OCI-LY1 (cell line): ENCODE measurements at regions not wholly inside any gene's neighbourhood (a gene's known extent, or its start where the extent isn't known, plus 50 kb on each side); places are given as distances from the start of the nearest gene placed in this dataset.

ENCODE experiments used
- H2AFZ ChIP-seq: fragments of 200-600 bp; sonication (generic), shearing (Covaris generic); 2 replicates; pipeline ENCODE4 v1.6.0; 2014; ENCODE audit warnings: antibody characterized with exemption, mild to moderate bottlenecking, low read length
- H3F3A ChIP-seq: fragments of 200-600 bp; sonication (generic), shearing (Covaris generic); 2 replicates; pipeline ENCODE4 v1.6.0; 2014; ENCODE audit warnings: mild to moderate bottlenecking, antibody characterized with exemption, low read length, moderate library complexity; ENCODE audit not compliant: insufficient read depth
- H3K27ac ChIP-seq: fragments of 200-600 bp; sonication (generic); 2 replicates; pipeline ENCODE4 v1.5.1; 2014; ENCODE audit warnings: low read length, mixed run types, mild to moderate bottlenecking, low read depth; ENCODE audit not compliant: poor library complexity, severe bottlenecking
- H3K27me3 ChIP-seq: fragments of 200-600 bp; sonication (generic); 2 replicates; pipeline ENCODE4 v1.6.0; 2014; ENCODE audit warnings: antibody characterized with exemption, mild to moderate bottlenecking, low read length, moderate library complexity; ENCODE audit not compliant: insufficient read depth
- H3K36me3 ChIP-seq: fragments of 200-600 bp; sonication (generic); 2 replicates; pipeline ENCODE4 v1.6.1; 2014; ENCODE audit warnings: mild to moderate bottlenecking, antibody characterized with exemption, low read length, moderate library complexity, mixed read lengths; ENCODE audit not compliant: insufficient read depth
- H3K4me1 ChIP-seq: fragments of 200-600 bp; sonication (generic); 2 replicates; pipeline ENCODE4 v1.5.1; 2014; ENCODE audit warnings: mild to moderate bottlenecking, low read length, moderate library complexity; ENCODE audit not compliant: insufficient read depth, severe bottlenecking
- H3K4me2 ChIP-seq: fragments of 200-600 bp; sonication (generic), shearing (Covaris generic); 2 replicates; pipeline ENCODE4 v1.6.1; 2014; ENCODE audit warnings: low read length
- H3K4me3 ChIP-seq: fragments of 200-600 bp; sonication (generic); 2 replicates; pipeline ENCODE4 v1.5.1; 2014; ENCODE audit warnings: low read length, low read depth, mild to moderate bottlenecking, mixed read lengths; ENCODE audit not compliant: poor library complexity, severe bottlenecking
- H3K79me2 ChIP-seq: fragments of 200-600 bp; shearing (Covaris generic); 2 replicates; pipeline ENCODE4 v1.6.1; 2016; ENCODE audit warnings: mixed run types, low read length, mixed read lengths; ENCODE audit not compliant: insufficient read depth
- H3K9ac ChIP-seq: fragments of 200-600 bp; sonication (generic), shearing (Covaris generic); 2 replicates; pipeline ENCODE4 v1.6.1; 2014; ENCODE audit warnings: mild to moderate bottlenecking, low read length, mixed read lengths
- H3K9me2 ChIP-seq: fragments of 200-600 bp; sonication (generic), shearing (Covaris generic); 2 replicates; pipeline ENCODE4 v1.6.1; 2014; ENCODE audit warnings: low read depth, mild to moderate bottlenecking, low read length, mixed read lengths
- H3K9me3 ChIP-seq: fragments of 200-600 bp; shearing (Covaris generic); 2 replicates; pipeline ENCODE4 v1.6.1; 2014; ENCODE audit warnings: low read length, mixed read lengths
- H4K20me1 ChIP-seq: fragments of 200-600 bp; sonication (generic), shearing (Covaris generic); 2 replicates; pipeline ENCODE4 v1.6.0; 2016; ENCODE audit warnings: mild to moderate bottlenecking, low read length; ENCODE audit not compliant: insufficient read depth
- CTCF ChIP-seq: fragments of 200-600 bp; sonication (generic), shearing (Covaris generic); IDR thresholded peaks from 2 replicates; pipeline ENCODE4 v1.5.1; 2017; ENCODE audit warnings: mild to moderate bottlenecking, antibody characterized with exemption, low read length, moderate library complexity, mixed read lengths
- EZH2 ChIP-seq: fragments of 200-600 bp; sonication (generic), shearing (Covaris generic); IDR thresholded peaks from 2 replicates; pipeline ENCODE4 v1.8.0; 2017; ENCODE audit warnings: borderline replicate concordance, mixed run types, mild to moderate bottlenecking, antibody characterized with exemption, low read length, moderate library complexity, mixed read lengths

GRCh38 chr7:46230298-46230989, 309.4 kb upstream of the IGFBP3 start:
- no peaks in the 10 kb centered on the region for H3K79me2 ChIP-seq
- no peaks in the 10 kb centered on the region for H3F3A ChIP-seq
- H2AFZ ChIP-seq, result no peak overlapping the region
- H3K4me1 ChIP-seq, result no peaks in the 10 kb centered on the region
- no peaks in the 10 kb centered on the region for H4K20me1 ChIP-seq
- no peak overlapping the region for H3K9ac ChIP-seq
- no peaks in the 10 kb centered on the region for H3K9me3 ChIP-seq
- H3K9me2 ChIP-seq, result no peaks in the 10 kb centered on the region
- no peak overlapping the region for H3K27ac ChIP-seq
- no peak overlapping the region for H3K4me3 ChIP-seq
- TF ChIP-seq CTCF (no peak), EZH2 (no peak)
- H3K4me2 ChIP-seq, result no peak overlapping the region
- no peaks in the 10 kb centered on the region for H3K27me3 ChIP-seq
- no peaks in the 10 kb centered on the region for H3K36me3 ChIP-seq

GRCh38 chr7:46229409-46229808, 308.3 kb upstream of the IGFBP3 start:
- no peaks in the 10 kb centered on the region for H3K27me3 ChIP-seq
- no peak overlapping the region for H3K4me2 ChIP-seq
- H2AFZ ChIP-seq, result no peak overlapping the region
- H3K9ac ChIP-seq, result no peak overlapping the region
- no peak overlapping the region for H3K4me3 ChIP-seq
- TF ChIP-seq CTCF, result no peak
- TF ChIP-seq EZH2, result no peak
- H3K4me1 ChIP-seq, result no peaks in the 10 kb centered on the region
- no peaks in the 10 kb centered on the region for H3K36me3 ChIP-seq
- no peaks in the 10 kb centered on the region for H3K9me2 ChIP-seq
- no peaks in the 10 kb centered on the region for H3K9me3 ChIP-seq
- H4K20me1 ChIP-seq, result no peaks in the 10 kb centered on the region
- no peak overlapping the region for H3K27ac ChIP-seq
- no peaks in the 10 kb centered on the region for H3K79me2 ChIP-seq
- no peaks in the 10 kb centered on the region for H3F3A ChIP-seq

GRCh38 chr7:46226860-46227259, 305.8 kb upstream of the IGFBP3 start:
- Histone ChIP-seq H3K4me2 (no peak overlapping the region), H3K9me2 (no peaks in the 10 kb centered on the region), H3F3A (no peaks in the 10 kb centered on the region), H3K79me2 (no peaks in the 10 kb centered on the region), H4K20me1 (no peaks in the 10 kb centered on the region), H3K9ac (no peak overlapping the region), H3K27me3 (no peaks in the 10 kb centered on the region), H3K4me1 (no peaks in the 10 kb centered on the region), H2AFZ (no peak overlapping the region), H3K4me3 (no peak overlapping the region), H3K36me3 (no peaks in the 10 kb centered on the region), H3K27ac (no peak overlapping the region), H3K9me3 (no peaks in the 10 kb centered on the region)
- no peak for TF ChIP-seq CTCF
